GM12872 (cell line): ENCODE measurements at regions not wholly inside any gene's neighbourhood (a gene's known extent, or its start where the extent isn't known, plus 50 kb on each side); places are given as distances from the start of the nearest gene placed in this dataset.

Experiments
- CTCF ChIP-seq: IDR thresholded peaks from 3 replicates; pipeline ENCODE4 v1.5.1; 2011; ENCODE audit warnings: low read depth, mild to moderate bottlenecking, low read length, moderate library complexity; ENCODE audit not compliant: insufficient read depth

GRCh38 chr2:118431997-118432396, 343.7 kb downstream of the INSIG2 start:
- TF ChIP-seq CTCF, result no peak

- no peak for TF ChIP-seq CTCF
These were observed 343.3 kb downstream of the INSIG2 start for GRCh38 chr2:118431586-118431985.

GRCh38 chr2:118431165-118431517, 342.9 kb downstream of the INSIG2 start:
- no peak for TF ChIP-seq CTCF

GRCh38 chr2:118430510-118431164, 342.4 kb downstream of the INSIG2 start:
- no peak for TF ChIP-seq CTCF

GRCh38 chr2:118425191-118425590, 336.9 kb downstream of the INSIG2 start:
- TF ChIP-seq CTCF, result no peak

- no peak for TF ChIP-seq CTCF
These were observed 335.5 kb downstream of the INSIG2 start for GRCh38 chr2:118423776-118424175.

- no peak for TF ChIP-seq CTCF
These were observed 333.4 kb downstream of the INSIG2 start for GRCh38 chr2:118421648-118422047.
